GM10248 (cell line): ENCODE measurements at regions not wholly inside any gene's neighbourhood (a gene's known extent, or its start where the extent isn't known, plus 50 kb on each side); places are given as distances from the start of the nearest gene placed in this dataset.

ENCODE experiments used
- CTCF ChIA-PET: fragments of 300-600 bp; sonication (Branson Sonifier 250); formaldehyde crosslinking; extraction: SDS; loops from one replicate; lab custom pipeline; 2021; ENCODE audit warnings: antibody characterized with exemption; lab: Yijun Ruan, JAX
- POLR2A ChIA-PET: fragments of 350-650 bp; sonication (Branson Sonifier 250); formaldehyde crosslinking; extraction: SDS; loops from one replicate; lab custom pipeline; 2020; ENCODE audit warnings: antibody characterized with exemption; lab: Yijun Ruan, JAX
- DNase-seq: peaks from one replicate; pipeline ENCODE4 v3.0.0; 2012; ENCODE audit errors: extremely low spot score
- CTCF ChIP-seq: IDR thresholded peaks from 2 replicates; pipeline ENCODE4 v1.5.1; 2012; ENCODE audit warnings: mild to moderate bottlenecking, low read depth; ENCODE audit errors: extremely low read depth, missing control alignments, control extremely low read depth

GRCh38 chr7:18157233-18157632 is 129.6 kb upstream of the PRPS1L1 start:
- DNase-seq, result no peak
- CTCF ChIA-PET, result interaction anchor here (1.0 to 1.6 kb wide), 2 partner anchors 9 to 66 kb away, joined by 3 to 4 read pairs; no protein-coding TSS in a partner anchor
- POLR2A ChIA-PET, result no interaction called here
- no peak for TF ChIP-seq CTCF

- DNase-seq, result no peak
- no peak for TF ChIP-seq CTCF
- CTCF ChIA-PET, result interaction anchor here (1.2 kb wide), 1 partner anchor 11 kb away, joined by 3 read pairs; no protein-coding TSS in a partner anchor
- POLR2A ChIA-PET, result no interaction called here
Measured at GRCh38 chr7:18162657-18163056, 135.0 kb upstream of the PRPS1L1 start.

- no peak for DNase-seq
- TF ChIP-seq CTCF, result no peak
- ChIA-PET CTCF (no interaction called here), POLR2A (no interaction called here)
Measured at GRCh38 chr7:18163091-18163490, 135.4 kb upstream of the PRPS1L1 start.

GRCh38 chr7:18165166-18165565 is 137.5 kb upstream of the PRPS1L1 start:
- no peak for DNase-seq
- POLR2A ChIA-PET, result no interaction called here
- no peak for TF ChIP-seq CTCF
- CTCF ChIA-PET, result interaction anchor here (1.0 kb wide), 1 partner anchor 9 kb away, joined by 3 read pairs; no protein-coding TSS in a partner anchor

- ChIA-PET CTCF (interaction anchor here (1.0 to 1.8 kb wide), 4 partner anchors 9 to 14 kb away, joined by 3 to 5 read pairs (median 4); no protein-coding TSS in a partner anchor), POLR2A (no interaction called here)
- no peak for TF ChIP-seq CTCF
- DNase-seq, result no peak
Measured at GRCh38 chr7:18166002-18166401, 138.4 kb upstream of the PRPS1L1 start.

- TF ChIP-seq CTCF, result no peak
- ChIA-PET POLR2A (no interaction called here), CTCF (no interaction called here)
- DNase-seq, result no peak
Measured at GRCh38 chr7:18167815-18168214, 140.2 kb upstream of the PRPS1L1 start.
